M059J (cell line): ENCODE measurements at regions not wholly inside any gene's neighbourhood (a gene's known extent, or its start where the extent isn't known, plus 50 kb on each side); places are given as distances from the start of the nearest gene placed in this dataset.
"Not testable (repeated sequence)": the region's sequence is repeated elsewhere in the genome, so short reads cannot be mapped to it uniquely, and the experiment has no call there.

Experiments used
- DNase-seq: peaks from one replicate; pipeline ENCODE4 v3.0.0-alpha.2; 2012; ENCODE audit warnings: low read depth

- no peak for DNase-seq
Measured at GRCh38 chr16:88128556-88128955, 177.3 kb downstream of the BANP start.

GRCh38 chr16:88129133-88129532 is 177.9 kb downstream of the BANP start:
- DNase-seq = not testable (repeated sequence)

GRCh38 chr16:88130016-88130415 is 178.8 kb downstream of the BANP start:
- no peak for DNase-seq

DNA sequence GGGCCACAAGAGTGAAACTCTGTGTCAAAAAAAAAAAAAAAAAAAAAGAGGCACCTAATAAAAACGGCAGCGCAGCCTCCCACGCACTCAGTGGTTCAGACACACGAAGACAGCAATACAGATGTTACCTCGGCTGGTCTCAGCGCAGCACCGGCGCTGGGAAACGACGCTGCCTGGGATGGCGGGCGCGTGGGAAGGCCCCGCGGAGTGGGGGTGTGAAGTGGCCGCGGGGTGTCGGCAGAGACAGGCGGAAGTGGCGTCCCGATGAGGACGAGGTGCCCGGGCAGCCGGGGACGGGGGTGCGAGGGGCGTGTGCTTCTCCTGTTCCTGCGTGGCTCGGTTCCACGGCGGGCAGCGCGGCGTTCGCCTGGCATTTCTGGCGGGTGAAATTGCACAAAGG is 179.4 kb downstream of the BANP start:
- DNase-seq = no peak

GRCh38 chr16:88131256-88131655 is 180.0 kb downstream of the BANP start:
- no peak for DNase-seq

GRCh38 chr16:88131966-88132365 is 180.7 kb downstream of the BANP start:
- no peak for DNase-seq

GRCh38 chr16:88132836-88133506 is 181.7 kb downstream of the BANP start:
- DNase-seq = no peak

DNA sequence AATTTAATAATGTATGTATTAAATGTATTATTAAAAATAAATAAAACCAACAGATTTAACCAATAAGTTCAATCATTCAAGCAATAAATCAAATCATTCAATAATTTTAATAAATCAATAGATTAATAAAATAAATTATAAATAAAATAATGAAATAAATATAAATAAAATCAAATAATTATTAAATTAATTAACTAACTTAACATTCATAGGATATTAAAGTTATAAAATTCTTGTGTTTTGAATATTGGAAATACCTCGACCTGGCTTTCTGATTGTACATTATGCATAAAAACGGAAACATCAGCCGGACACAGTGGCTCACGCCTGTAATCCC is 182.2 kb downstream of the BANP start:
- DNase-seq = no peak

- DNase-seq = not testable (repeated sequence)
Measured at GRCh38 chr16:88134172-88134898, 183.1 kb downstream of the BANP start.

GRCh38 chr16:88134899-88135682 is 183.9 kb downstream of the BANP start:
- DNase-seq = not testable (repeated sequence)

DNA sequence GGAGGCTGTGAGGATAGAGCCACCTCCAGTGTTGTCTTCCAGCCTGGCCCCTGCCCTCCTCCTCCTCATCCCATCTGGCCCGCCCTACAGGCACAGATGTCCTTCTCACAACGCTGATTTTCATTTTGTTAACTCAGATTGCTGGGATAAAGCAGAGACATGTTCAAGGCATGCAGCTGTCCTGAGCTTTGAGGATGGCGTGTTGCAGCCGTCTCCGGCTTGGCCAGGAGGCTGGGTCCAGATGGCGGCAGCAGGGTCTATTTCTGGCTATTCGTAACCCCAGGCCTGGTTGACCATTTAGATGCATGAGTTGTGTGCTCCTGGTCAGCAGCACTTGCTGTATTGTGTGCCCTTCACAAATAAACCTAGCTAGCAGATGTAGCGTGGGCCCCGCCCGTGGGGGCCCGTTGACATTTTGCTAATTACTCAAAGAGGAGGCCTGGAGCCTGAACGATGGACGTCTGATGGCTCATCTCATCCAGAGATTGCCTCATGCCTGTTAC is 185.0 kb downstream of the BANP start:
- DNase-seq = not testable (repeated sequence)

DNA sequence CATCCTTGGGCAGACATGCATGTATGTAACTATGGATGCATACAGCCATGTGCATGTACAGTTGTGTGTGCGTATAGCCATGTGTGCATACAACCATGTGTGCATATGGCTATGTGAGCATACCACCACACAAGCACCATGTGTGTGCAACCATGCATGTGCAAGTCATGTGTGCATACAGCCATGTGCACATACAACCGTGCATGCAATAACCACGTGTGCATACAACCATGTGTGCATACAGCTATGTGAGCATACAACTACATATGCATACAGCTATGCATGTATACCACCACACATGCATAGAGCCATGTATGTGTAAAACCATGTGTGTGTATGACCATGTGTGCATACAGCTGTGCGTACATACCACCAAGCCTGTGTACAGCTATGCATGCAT is 185.7 kb downstream of the BANP start:
- DNase-seq = not testable (repeated sequence)

GRCh38 chr16:88139141-88139540 is 187.9 kb downstream of the BANP start:
- DNase-seq = not testable (repeated sequence)

GRCh38 chr16:88140195-88140594 is 189.0 kb downstream of the BANP start:
- DNase-seq = not testable (repeated sequence)

- DNase-seq = no peak
Measured at GRCh38 chr16:88141580-88141979, 190.3 kb downstream of the BANP start.

GRCh38 chr16:88142056-88142935 is 191.1 kb downstream of the BANP start:
- DNase-seq = not testable (repeated sequence)

DNA sequence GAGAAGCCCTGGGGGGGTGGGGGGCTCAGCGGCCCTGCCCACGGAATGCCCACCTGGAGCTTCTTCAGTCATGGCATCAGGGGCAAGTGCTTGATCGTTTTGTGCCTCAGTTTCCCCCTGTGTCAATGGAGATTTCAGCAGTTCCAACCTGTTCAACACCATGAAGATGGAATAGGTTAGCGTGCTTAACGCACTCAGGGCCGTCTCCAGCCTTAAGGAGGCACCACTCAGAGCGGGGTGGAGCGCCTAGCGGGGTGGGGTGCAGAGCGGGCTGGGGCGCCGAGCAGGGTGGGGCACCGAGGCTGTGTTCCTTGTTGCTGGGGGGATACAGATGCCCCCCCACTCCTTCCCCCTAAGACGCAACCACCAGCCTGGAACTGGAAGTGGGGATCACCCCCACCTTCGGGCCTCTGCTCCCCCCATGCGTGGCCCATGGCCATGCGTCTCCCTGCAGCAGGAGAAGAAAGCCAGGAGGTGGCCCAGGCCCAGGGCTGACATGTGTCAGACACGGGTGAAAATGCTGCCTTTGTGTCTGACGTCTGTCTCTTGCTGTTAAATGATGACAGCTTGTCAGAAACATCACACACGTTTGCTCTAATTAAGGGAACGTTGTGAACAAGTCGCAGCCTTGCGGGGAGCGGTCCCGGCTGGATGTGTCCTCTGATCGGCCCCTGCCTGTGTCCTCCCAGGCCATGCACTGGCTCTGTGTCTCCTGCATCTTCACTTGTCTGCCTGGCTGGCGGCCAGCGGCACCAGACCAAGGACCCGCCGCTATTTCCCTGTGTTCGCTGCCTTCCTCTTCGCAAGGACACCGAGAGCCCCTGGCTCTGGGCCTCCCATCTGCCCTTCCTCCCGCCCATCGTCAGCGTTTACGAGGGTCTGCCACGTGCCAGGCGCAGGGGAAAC is 192.1 kb downstream of the BANP start:
- DNase-seq = not testable (repeated sequence)

GRCh38 chr16:88144028-88144511 is 192.8 kb downstream of the BANP start:
- no peak for DNase-seq

DNA sequence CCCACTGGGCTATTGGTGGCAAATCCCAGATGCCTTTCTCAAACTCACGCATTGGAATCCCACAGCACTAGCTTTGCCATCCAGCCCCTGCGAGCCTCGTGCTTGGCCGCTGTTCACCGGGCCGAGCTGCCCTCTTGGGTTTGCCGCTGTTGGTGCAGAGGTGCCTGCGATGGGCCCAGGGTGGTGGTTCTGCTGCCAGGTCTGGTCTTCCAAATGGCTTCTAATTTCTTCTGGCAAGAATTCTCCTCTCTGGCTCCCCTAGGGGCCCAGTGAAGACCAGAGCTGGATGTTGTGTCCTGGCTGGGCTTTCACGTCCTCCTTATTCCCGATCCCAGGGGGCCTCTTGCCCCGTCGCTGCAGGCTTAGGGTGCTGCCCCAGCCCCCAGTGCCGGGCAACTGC is 194.1 kb downstream of the BANP start:
- peak; percentile 2 for DNase-seq

GRCh38 chr16:88145824-88146405 is 194.7 kb downstream of the BANP start:
- DNase-seq = not testable (repeated sequence)
